T-helper 2 cell treated with Interferon-gamma antibody and Interleukin-4, amounts not matched to agents 100 ng/mL and 5 ng/mL, for 36 hours (primary cell): ENCODE measurements at regions not wholly inside any gene's neighbourhood (a gene's known extent, or its start where the extent isn't known, plus 50 kb on each side); places are given as distances from the start of the nearest gene placed in this dataset.

Experiments
- intact Hi-C: fragments of 100-400 bp; cut with micrococcal nuclease; formaldehyde crosslinking; loops from one replicate; pipeline ENCODE4 v1.15.1; 2023

- intact Hi-C loops = loop anchor here (5.0 kb wide), 1 partner anchor 1097 kb away; no protein-coding TSS in a partner anchor
Measured at GRCh38 chr5:122515210-122515609, 203.2 kb downstream of the SNCAIP start.

- intact Hi-C loops = loop anchor here (5.0 kb wide), 1 partner anchor 1096 kb away; no protein-coding TSS in a partner anchor
Measured at GRCh38 chr5:122515709-122516431, 203.8 kb downstream of the SNCAIP start.

DNA sequence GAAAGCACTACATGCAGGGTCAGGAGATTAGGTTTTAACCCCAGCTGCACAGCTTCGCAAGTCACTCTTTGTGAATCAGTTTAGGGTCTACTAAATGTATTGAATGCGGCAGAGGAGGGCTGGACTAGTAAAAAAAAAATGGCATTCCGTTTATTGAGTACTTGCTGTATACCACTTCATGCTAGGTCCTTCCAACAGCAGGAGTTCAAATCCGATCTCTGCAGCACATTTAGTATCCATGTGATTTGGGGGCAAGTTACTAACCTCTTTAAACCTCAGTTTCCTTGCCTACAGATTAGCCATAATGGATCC is 204.4 kb downstream of the SNCAIP start:
- intact Hi-C loops = loop anchor here (5.0 kb wide), 1 partner anchor 1096 kb away; no protein-coding TSS in a partner anchor

GRCh38 chr5:122517091-122517490 is 205.1 kb downstream of the SNCAIP start:
- intact Hi-C loops = loop anchor here (5.0 kb wide), 1 partner anchor 1095 kb away; no protein-coding TSS in a partner anchor

- intact Hi-C loops = no loop called here
Measured at GRCh38 chr5:122523776-122524175, 211.7 kb downstream of the SNCAIP start.

DNA sequence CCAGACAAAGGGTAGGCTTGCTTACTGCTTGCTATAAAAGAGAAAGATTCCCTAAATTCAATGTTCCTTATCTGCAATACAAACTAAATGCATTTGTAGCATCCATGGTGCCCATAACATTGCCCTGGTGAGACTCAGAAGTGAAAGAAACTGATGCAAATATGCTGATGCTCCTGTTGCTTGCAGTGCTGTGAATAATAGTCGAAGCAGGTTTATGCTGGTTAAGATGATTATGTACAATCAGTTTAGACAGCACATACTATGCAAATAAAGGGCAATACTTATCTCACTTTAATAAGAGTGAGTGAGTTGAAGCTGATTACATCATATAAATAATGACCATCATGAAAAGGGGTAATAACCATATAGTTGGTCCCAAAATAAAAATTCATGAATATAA is 215.5 kb downstream of the SNCAIP start:
- intact Hi-C loops = no loop called here

GRCh38 chr5:122532035-122532434 is 220.0 kb downstream of the SNCAIP start:
- intact Hi-C loops = no loop called here

- intact Hi-C loops = no loop called here
Measured at GRCh38 chr5:122533825-122534224, 221.8 kb downstream of the SNCAIP start.

GRCh38 chr5:122534829-122535228 is 222.8 kb downstream of the SNCAIP start:
- intact Hi-C loops = no loop called here

DNA sequence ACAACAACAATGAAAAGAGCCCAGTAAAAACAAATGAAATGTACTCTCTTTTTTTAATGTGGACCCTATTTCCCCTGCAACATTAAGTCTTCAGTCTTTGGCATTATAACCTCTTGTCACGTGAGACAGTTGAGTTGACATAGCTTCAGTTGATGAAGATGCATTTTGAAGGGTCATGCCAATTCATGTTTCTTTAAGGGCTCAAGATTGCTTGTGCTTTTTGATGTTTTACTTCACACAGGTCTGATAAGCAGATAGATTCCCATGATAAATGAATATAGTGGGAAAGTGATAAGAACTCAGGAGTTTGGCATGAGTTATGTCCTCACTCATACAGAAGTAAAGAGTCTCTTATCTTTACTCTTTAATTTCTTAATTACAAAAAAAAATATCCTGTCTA is 229.4 kb downstream of the SNCAIP start:
- intact Hi-C loops = no loop called here

GRCh38 chr5:122545986-122546385 is 228.9 kb upstream of the SNX2 start:
- intact Hi-C loops = no loop called here

DNA sequence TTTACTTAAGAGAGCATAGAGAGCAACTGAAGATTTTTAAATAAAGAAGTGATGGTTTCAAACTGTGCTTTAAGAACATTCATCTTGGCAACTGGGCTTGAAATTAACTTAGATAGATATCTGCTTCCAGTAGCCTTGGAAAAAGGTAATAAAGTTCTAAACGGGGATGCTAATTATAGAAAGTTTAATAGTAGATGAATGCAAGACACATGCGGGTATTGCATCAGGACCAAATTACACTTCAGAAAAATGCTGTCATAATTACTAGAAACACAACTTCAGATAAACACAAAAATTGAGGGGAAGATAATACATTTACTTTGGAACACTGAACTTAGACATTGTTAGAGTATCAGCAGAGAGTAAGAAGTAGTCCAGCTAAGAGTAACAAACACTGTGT is 227.7 kb upstream of the SNX2 start:
- intact Hi-C loops = no loop called here

- intact Hi-C loops = no loop called here
Measured at GRCh38 chr5:122547669-122548068, 227.2 kb upstream of the SNX2 start.

DNA sequence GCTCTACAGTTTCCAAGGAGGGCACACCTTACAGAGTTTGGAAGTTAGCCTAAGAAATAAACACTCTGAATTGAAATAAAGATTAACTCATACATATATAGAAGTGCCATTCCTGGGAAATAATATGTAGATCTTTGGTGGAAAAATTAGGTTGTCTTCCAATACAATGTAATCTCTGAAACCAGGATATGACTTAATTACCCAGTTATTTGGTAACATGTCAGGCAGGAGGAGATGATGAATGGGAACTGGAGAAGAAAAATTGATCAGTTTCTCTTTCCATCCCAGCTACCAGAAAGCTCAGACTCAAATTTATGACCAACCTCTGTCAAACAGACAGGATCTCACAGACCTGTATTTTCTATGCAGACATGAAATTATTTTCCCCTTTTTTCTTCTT is 215.2 kb upstream of the SNX2 start:
- intact Hi-C loops = no loop called here

- intact Hi-C loops = no loop called here
Measured at GRCh38 chr5:122561209-122561608, 213.7 kb upstream of the SNX2 start.

GRCh38 chr5:122565331-122565730 is 209.5 kb upstream of the SNX2 start:
- intact Hi-C loops = no loop called here

DNA sequence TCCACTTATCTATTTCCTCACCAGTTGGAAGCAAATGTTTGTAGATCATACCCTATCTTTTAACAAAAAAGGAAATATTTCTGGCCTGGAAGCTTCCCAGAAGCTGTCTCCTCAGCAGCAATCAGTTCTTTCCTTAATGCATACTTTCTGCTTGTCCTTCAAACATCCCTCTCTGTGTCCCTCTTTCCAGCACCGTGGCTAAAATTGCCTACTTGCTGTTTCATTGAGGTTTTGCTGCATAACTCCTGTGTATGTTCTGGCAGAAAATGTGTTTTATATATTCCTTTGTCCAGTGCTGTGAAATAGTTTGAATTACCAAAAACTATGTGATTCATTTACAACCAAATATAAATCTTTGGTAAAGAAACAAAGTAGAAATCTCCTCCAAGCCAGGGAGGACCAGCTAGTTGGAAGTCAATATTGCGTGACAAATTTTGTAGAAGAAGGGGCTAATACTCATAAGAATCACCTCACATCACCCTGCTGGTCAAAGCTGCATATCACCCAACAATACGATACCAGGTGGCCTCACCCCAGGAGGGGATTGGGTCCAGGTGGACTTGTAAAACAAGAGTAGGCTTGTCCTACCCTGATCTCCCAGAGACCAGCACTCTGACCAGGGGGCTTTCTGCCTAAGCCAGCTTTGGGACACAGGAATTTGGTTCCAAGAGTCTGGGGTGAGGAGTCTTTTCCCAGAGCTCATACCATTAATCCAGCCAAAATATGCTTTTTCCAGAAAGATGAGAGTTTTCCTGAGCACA is 198.4 kb upstream of the SNX2 start:
- intact Hi-C loops = no loop called here

DNA sequence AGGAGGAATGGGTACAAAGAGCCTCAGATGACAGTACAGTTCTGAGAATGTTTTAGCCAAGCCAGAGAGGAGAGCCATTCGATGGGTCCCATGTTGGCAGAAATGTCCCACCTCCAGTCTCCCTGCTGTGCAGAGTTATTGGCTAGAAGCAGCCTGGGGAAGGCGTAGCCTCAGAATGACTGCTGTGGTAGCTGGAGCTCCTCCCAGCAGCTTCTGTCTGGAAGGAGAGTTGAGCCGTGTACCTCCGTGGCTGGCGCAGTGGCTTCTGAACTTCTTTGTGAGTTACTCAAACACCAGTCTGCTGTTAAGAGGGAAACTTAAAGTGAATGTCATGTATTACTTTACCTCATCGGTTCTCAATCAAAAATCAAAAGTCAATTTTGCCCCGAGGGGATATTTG is 193.3 kb upstream of the SNX2 start:
- intact Hi-C loops = no loop called here

- intact Hi-C loops = no loop called here
Measured at GRCh38 chr5:122584411-122585300, 190.2 kb upstream of the SNX2 start.

GRCh38 chr5:122585371-122585770 is 189.5 kb upstream of the SNX2 start:
- intact Hi-C loops = no loop called here

DNA sequence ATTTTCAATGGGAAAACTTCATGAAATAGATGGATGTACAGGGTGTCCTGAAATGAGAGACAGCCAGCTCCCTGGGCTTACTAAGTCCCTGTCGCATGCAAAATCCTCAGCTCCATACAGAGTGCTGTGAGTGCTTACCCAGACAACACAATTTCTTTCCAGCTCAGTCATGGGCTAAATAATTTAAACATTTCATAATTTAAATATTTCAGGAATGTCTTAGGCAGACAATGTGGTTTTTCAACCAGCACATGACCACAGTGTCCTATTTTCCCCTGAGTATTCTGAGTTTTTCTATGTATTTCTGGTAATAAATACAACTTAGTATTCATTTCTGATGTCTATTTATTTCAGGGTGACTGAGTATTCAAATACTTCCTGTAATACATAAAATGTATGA is 188.5 kb upstream of the SNX2 start:
- intact Hi-C loops = no loop called here

GRCh38 chr5:122591828-122592227 is 183.1 kb upstream of the SNX2 start:
- intact Hi-C loops = no loop called here
